ENCODE measurements at regions not wholly inside any gene's neighbourhood (a gene's known extent, or its start where the extent isn't known, plus 50 kb on each side); places are given as distances from the start of the nearest gene placed in this dataset.

DNA sequence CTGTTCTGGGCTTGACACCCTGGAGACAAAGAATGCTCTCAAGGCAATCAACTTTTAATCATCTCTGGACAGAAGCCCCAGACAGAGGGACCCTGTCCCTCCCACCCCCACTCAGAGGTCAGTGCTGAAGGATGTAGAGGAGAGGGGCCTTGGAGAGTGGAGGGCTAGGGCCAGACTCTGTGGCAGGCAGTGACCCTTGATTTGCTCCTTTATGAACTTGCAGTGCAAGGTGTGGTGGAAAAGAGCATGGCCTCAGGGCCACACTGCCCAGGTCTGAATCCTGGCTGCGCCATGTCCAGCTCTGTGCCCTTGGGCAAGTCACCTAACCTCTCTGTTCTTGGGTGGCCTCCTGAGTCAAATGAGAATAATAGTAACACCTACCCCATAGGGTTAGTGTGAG, 134.3 kb downstream of the TMEM132E start:
- ATAC-seq (no peak), DNase-seq (no peak)
- no peaks in the 10 kb centered on the region for H3K9me3 ChIP-seq
- no peaks in the 10 kb centered on the region for H3K4me1 ChIP-seq
- H3K27me3 ChIP-seq = peaks cover 0 to 17% (median 0%) of the 10 kb centered on the region in 9 donors
- intact Hi-C loops (cut with DNase I) = no loop called here
- TF ChIP-seq, protein P1, sequence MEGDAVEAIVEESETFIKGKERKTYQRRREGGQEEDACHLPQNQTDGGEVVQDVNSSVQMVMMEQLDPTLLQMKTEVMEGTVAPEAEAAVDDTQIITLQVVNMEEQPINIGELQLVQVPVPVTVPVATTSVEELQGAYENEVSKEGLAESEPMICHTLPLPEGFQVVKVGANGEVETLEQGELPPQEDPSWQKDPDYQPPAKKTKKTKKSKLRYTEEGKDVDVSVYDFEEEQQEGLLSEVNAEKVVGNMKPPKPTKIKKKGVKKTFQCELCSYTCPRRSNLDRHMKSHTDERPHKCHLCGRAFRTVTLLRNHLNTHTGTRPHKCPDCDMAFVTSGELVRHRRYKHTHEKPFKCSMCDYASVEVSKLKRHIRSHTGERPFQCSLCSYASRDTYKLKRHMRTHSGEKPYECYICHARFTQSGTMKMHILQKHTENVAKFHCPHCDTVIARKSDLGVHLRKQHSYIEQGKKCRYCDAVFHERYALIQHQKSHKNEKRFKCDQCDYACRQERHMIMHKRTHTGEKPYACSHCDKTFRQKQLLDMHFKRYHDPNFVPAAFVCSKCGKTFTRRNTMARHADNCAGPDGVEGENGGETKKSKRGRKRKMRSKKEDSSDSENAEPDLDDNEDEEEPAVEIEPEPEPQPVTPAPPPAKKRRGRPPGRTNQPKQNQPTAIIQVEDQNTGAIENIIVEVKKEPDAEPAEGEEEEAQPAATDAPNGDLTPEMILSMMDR (IDR thresholded peaks at IDR 0.05) = no peak
- TF ChIP-seq POLR2A (IDR thresholded peaks at IDR 0.05) = no peak
- no peaks in the 10 kb centered on the region for H3K36me3 ChIP-seq
- 90 to 100% (median 94%) methylated on average over 1 of the region's 1 CpG for WGBS, 4 donors
- no peak overlapping the region for H3K4me3 ChIP-seq
- H3K27ac ChIP-seq = no peak overlapping the region

DNA sequence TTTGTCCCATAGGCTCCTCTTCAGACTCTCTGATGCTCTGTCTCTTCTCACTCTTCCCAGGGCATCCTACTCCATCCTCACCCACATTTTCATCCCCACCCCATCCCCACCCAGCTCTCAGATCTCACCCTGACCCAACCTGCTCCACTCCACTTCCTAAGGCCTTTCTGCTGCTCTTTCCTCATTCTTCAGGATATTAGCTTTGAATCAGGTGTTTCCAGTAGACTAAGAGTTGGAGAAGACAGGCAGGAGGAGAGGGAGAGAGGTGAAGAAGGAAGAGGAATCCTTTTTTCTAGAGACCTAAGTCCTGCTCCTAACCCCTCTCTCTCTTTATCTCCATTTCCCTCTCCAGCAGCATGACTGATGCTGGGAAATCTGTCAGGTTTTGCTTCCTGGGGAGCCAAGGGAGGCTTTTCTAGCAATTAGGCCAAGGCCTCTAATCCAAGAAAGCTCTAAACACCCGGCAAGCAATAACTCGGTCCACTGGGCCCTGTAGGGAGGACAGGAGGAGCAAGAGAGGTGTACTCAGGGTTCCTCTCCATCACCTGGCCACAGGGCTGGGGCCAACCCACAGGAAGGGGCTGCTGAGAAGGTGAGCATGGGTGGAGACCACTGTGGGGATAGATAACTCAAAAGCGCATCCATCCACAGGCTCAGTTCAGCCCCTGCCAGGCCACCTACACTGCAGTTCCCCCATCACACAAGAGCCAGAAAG, 133.3 kb downstream of the TMEM132E start:
- Histone ChIP-seq H3K4me1 (no peaks in the 10 kb centered on the region), H3K36me3 (no peaks in the 10 kb centered on the region), H3K9me3 (no peaks in the 10 kb centered on the region), H3K27ac (no peak overlapping the region), H3K4me3 (no peak overlapping the region), H3K27me3 (peaks cover 0 to 17% (median 0%) of the 10 kb centered on the region in 9 donors)
- DNase-seq (no peak), ATAC-seq (no peak)
- intact Hi-C loops (cut with DNase I) = no loop called here
- TF ChIP-seq, protein P1 (IDR thresholded peaks at IDR 0.05) = no peak
- no peak for TF ChIP-seq POLR2A (IDR thresholded peaks at IDR 0.05)
- 62 to 75% (median 67%) methylated on average over 3 of the region's 3 CpGs for WGBS, 4 donors

DNA sequence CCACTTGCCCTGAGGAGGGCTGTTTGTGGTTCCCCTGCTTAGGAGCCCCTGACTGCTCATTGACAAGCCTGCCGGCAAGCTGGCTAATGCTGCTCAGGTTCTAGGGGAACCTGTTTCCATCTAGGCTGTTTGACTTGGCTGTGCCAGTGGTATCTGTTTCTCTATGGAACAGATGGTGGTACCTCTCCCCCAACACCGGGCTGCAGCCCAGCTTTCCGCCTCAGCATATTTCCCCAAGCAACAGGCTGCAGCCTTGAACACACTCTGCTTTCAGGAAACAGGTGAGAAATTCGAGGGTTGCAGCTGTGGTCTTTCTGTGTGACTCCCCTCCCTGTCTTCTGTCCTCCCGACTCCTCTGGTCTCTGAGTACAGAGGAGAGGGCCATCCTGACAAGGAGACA, 132.3 kb downstream of the TMEM132E start:
- TF ChIP-seq, protein P1 (IDR thresholded peaks at IDR 0.05) = no peak
- no peak for TF ChIP-seq POLR2A (IDR thresholded peaks at IDR 0.05)
- Histone ChIP-seq H3K27me3 (peaks cover 0 to 17% (median 0%) of the 10 kb centered on the region in 9 donors), H3K9me3 (no peaks in the 10 kb centered on the region), H3K4me3 (no peak overlapping the region), H3K4me1 (no peaks in the 10 kb centered on the region), H3K27ac (no peak overlapping the region), H3K36me3 (no peaks in the 10 kb centered on the region)
- no peak for ATAC-seq
- 54 to 57% (median 56%) methylated on average over 5 of the region's 5 CpGs for WGBS, 4 donors
- intact Hi-C loops (cut with DNase I) = loop anchor here in 1 of 10 donors (2.0 kb wide), 1 partner anchor 27 kb away; no protein-coding TSS in a partner anchor
- no peak for DNase-seq

DNA sequence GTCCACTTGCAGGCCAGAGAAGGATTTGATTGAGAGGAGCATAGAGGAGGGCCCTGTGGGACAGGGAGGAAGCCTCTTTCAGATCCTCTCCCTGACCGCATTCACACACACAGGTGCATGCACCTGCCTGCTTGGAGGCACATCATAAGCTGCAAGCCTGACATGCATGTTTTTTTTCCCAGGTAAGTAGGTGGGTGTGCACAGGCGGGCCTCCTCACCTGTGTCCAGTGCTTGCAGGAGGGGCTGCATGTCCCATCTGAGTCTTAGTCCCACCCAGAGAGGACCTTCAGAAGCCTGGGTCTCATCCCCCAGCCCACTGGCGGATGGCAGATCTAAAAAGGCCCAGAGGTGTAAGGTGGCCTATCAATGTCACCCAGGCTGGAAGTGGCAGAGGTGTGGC, 130.8 kb downstream of the TMEM132E start:
- no peak for ATAC-seq
- H3K27me3 ChIP-seq = peaks cover 0 to 17% (median 0%) of the 10 kb centered on the region in 9 donors
- 69 to 88% (median 78%) methylated on average over 3 of the region's 3 CpGs for WGBS, 4 donors
- TF ChIP-seq, protein P1 (IDR thresholded peaks at IDR 0.05) = no peak
- no peak for TF ChIP-seq POLR2A (IDR thresholded peaks at IDR 0.05)
- DNase-seq = no peak
- H3K27ac ChIP-seq = no peak overlapping the region
- no peaks in the 10 kb centered on the region for H3K9me3 ChIP-seq
- no peak overlapping the region for H3K4me3 ChIP-seq
- H3K36me3 ChIP-seq = no peaks in the 10 kb centered on the region
- no peaks in the 10 kb centered on the region for H3K4me1 ChIP-seq
- intact Hi-C loops (cut with DNase I) = loop anchor here in 1 of 10 donors (2.0 kb wide), 1 partner anchor 25 kb away; no protein-coding TSS in a partner anchor
